T-helper 2 cell treated with Interferon-gamma antibody and Interleukin-4, amounts not matched to agents 100 ng/mL and 5 ng/mL, for 36 hours (primary cell): ENCODE measurements at regions not wholly inside any gene's neighbourhood (a gene's known extent, or its start where the extent isn't known, plus 50 kb on each side); places are given as distances from the start of the nearest gene placed in this dataset.
"Not testable (repeated sequence)": the region's sequence is repeated elsewhere in the genome, so short reads cannot be mapped to it uniquely, and the experiment has no call there.

Experiments used
- intact Hi-C: fragments of 100-400 bp; cut with micrococcal nuclease; formaldehyde crosslinking; loops from one replicate; pipeline ENCODE4 v1.15.1; 2023

DNA sequence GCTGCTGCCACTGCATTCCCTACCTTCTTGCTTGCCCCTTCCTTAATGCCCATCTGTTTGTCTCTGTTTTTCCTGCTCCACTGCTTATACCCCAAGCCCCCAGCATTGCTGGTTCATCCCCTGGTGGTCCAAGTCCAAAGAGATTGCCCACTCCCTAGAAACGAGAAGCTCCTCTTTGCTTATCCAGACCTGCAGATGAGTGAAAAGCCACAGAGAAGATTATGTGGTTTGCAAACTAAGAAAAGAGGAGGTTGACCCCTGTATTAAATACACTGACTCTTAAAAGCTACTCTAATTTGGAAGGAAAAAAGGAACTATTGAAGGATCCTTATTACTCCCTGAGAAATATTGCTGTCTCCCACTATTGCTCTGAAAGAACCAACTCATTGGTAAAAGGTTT, 146.8 kb upstream of the RAB4A start:
- intact Hi-C loops = no loop called here

GRCh38 chr1:229124520-229125124, 146.3 kb upstream of the RAB4A start:
- intact Hi-C loops = no loop called here

GRCh38 chr1:229127301-229127700, 143.6 kb upstream of the RAB4A start:
- intact Hi-C loops = no loop called here

GRCh38 chr1:229128066-229128608, 142.8 kb upstream of the RAB4A start:
- intact Hi-C loops = no loop called here

DNA sequence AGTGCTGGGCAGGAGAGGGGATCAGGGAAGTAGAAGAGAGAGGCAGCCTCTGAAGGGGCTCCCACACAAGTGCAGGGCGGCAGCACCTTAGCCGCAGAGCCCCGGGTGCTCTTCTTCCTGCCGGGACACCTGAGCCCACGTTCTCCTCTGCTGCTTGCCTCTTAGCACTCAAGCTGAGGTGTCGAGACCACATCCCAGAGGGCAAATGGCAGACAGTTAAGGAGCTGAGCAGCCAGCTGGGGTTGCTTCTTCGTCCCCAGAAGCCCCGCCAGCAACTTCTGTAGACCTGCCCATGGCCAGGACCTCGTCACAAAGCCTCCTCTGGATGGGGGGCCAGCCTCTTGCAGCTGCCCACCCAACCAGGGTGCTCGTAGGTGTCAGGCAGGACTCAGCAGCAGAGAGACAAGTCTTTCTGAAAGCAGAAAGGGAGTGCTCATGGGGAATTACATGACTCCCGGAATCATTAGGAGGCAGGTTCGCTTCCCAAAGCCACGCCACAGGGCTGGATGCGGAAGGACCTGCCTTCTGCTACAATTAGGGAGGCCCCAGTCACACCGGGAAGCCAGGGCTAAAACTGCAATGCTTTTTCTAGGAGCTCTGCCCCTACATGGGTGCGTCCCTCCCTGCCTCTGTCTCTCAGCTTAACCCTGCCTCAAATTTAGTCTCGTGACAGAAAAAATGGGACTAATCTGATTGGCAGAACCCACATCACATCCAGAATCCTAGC, 141.4 kb upstream of the RAB4A start:
- intact Hi-C loops = no loop called here

DNA sequence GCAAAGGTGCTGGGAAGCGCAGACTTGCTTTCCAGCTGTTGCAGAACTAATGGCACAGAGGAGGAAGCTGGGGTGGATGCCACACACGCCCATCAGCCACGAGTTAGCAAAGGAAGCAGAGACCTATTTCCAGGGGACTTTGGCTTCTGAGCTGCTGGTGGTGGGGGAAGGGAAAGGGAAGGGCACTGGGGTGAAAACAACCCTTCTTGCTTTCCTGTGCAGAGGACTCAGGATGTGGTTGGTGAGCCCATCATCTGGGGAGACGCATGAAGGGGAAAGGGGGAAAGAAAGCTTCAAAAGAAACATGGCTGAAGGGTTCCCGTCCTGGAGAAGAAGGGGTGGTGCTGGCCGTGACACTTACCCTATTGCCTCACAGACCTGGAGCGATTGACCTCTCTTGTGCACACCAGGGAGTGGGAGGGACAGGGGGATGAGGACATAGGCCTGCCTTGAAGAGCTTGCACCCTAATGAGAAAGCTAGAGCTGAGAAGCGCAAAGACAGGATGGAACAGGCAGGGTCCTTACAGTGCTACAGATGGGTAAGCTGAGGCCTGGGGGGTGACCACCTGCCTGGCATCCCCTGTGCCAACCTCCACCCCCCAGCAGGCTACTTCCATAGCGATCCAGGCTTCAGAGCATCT, 140.8 kb upstream of the RAB4A start:
- intact Hi-C loops = no loop called here

DNA sequence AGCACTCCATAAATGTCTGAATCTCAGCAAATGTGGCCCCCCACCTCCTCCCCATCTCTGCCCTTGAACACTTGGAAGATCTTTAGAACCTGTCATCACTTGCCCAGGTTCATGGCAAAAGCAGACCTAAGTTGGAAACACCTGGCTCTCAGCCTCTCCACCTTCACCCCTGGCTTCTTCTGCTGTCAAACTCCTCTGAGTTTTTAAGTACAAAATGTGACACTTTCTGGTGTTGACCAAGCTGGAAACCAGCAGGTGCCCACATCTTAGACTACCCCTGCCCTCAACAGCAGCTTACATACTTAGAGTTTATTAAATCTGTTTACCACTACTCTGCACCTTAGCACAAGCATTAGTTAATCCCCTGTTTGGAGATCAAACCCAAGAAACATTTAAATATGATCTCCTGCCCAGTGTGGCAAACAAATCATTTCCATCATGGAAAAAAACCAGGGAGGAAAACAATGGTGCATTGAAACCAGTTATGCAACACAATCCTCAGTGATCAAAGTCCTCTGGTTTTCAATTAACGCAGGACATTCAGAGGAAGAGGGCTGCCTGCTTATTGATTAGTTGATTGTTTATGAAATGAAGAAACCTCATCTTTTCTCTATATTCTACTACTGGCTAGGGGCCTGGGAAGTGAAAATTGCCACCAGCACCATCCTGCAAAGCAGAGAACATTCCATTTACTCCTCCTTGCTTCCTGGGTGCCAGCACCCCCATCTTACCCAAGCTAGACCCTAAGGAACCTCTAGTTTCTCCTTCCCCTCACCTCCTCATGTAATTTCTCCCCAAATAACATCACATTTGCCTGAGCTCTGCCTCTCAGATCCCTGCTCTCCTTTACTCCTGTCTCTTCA, 139.4 kb upstream of the RAB4A start:
- intact Hi-C loops = no loop called here

DNA sequence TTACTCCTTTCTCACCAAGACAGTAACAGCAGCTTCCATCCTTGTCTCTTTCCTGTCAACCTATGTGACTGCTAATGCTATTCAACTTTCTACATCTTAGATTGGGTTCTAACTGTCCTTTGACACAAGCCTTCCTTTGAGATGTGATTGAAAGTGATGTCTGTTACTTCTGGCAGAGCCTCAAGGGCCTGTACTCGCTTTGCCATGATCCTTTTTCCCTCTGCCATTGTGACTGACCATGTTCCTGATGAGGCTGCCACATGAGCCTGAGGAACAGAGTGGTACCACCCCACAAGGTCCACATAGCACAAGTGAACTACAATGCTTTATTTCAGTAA, 138.8 kb upstream of the RAB4A start:
- intact Hi-C loops = no loop called here

DNA sequence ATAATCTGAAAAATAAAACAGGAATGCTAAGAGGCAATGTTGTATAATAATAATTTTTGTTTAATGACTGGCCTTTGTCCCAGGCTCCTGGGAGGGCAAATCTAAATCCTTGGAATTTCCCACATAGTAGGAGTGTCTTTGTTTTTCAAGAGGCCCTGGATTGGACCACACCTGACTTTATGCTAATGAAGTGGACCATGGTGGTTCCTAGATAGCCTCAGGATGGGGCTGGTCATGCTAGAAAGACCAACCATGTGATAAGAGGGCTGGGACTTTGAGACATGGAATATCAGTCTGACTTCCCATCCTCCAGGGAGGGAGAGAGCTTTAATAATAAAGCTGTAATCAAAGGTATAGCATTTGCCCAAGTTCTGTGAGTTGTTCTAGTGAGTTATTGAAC, 138.2 kb upstream of the RAB4A start:
- intact Hi-C loops = no loop called here

DNA sequence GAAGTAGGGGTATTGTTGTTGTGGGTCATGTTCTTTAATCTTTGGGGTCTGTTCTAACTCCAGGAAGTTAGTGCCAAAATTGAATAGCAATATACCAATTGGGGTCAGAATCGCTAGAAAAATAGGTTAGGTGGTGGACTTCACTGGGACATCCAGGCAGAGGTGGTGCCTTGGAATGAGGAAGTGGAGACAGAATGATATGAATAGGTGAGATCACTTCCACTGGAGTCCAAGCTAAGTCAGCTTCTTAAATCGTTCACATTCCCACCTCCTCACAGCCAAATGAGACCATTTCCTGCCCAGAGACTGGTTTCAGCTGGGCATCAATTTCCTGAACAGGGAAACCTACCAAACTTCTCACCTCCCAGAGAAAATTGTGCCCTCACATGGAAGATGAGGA, 137.8 kb upstream of the RAB4A start:
- intact Hi-C loops = no loop called here

DNA sequence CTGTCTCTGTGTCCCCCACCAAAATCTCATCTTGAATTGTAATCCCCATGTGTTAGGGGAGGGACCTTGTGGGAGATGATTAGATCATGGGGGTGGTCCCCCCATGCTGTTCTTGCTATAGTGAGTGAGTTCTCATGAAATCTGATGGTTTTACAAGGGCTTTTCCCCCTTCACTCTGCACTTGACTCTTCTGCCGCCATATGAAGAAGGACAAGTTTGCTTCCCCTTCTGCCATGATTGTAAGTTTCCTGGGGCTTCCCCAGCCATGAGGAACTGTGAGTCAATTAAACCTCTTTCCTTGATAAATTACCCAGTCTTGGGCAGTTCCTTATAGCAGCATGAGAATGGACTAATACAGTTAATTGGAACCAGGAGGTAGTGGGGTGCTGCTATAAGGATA, 137.1 kb upstream of the RAB4A start:
- intact Hi-C loops = no loop called here

GRCh38 chr1:229134381-229135217, 136.3 kb upstream of the RAB4A start:
- intact Hi-C loops = not testable (repeated sequence)

DNA sequence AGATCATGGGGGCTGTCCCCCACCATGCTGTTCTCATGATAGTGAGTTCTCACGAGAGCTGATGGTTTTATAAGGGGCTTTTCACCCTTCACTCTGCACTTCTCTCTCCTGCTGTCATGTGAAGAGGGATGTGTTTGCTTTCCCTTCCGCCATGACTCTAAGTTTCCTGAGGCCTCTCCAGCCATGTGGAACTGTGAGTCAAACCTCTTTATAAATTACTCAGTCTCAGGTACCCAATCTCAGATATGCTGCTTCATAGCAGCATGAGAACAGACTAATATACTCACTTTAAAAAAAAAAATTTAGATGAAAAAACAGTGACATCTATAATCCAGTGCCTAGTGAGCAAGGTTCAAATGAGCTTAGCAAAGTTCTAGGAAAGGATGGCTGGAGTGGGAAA, 135.1 kb upstream of the RAB4A start:
- intact Hi-C loops = no loop called here

- intact Hi-C loops = no loop called here
These were observed 134.1 kb upstream of the RAB4A start for GRCh38 chr1:229136822-229137221.

GRCh38 chr1:229137271-229137670, 133.6 kb upstream of the RAB4A start:
- intact Hi-C loops = no loop called here

- intact Hi-C loops = no loop called here
These were observed 132.9 kb upstream of the RAB4A start for GRCh38 chr1:229138058-229138457.

- intact Hi-C loops = no loop called here
These were observed 131.4 kb upstream of the RAB4A start for GRCh38 chr1:229139331-229140118.

DNA sequence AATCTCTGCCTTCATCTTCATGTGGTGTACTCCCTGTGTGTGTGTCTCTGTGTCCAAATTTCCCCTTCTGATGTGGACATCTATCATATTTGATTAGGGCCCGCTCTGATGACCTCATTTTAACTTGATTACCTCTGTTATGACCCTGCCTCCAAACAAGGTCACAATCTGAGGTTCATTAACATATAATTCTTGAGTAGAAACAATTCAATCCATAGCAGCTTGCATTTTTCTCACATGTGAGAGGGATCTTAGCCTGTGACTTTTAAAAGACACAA, 130.9 kb upstream of the RAB4A start:
- intact Hi-C loops = no loop called here

DNA sequence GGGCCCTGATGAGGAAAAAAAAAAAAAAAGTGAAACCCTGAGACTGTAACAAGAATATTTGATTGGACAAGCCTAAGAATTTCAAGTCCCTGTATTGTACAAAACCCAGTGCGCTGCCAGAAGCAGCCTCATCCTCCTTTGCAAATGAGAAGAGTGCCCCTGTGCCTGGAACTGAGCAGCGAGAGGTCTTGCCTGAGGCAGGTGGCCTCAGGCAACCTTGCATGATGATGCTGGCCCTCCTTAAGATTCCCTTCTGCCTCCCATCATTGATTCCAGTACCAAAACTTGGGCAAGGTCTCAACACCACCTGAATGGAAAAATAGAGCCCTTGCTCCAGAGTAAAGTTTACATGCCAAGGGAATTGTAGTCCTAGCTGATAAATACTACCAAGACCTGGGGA, 129.6 kb upstream of the RAB4A start:
- intact Hi-C loops = no loop called here

DNA sequence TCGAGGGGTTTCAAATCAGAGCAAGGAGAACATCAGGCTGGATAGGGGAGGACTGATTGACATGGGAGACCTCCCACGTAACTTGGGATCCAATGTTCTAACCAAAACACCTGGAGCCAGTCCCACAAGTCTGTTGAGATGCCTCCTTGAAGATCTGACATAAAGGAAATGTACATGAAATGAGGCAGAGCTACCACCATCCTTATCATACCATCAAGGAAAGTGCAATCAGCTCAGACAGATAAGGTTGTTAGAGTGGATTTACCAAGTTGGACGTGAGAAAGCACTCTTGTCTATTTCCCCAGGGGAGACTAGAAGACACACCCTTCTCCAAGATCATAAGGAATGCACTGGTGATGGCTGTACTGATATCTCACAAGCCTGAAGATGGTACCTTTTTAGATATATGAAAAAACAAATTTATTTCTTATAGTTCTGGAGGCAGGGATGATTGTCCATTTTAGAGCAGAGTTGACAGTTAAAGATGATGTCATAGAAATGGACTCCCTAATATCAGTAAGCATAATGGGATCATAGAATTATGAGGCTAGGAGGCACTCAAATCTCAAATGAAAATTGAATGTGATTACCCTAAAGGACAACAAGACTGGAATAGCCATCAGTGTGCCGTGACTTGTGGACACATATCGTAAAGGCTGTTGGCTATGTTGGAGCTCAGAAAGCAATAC, 129.1 kb upstream of the RAB4A start:
- intact Hi-C loops = no loop called here
